HUES6 (cell line): ENCODE measurements at regions not wholly inside any gene's neighbourhood (a gene's known extent, or its start where the extent isn't known, plus 50 kb on each side); places are given as distances from the start of the nearest gene placed in this dataset.

Experiments
- H3K27ac ChIP-seq: 2 replicates; pipeline ENCODE4 v1.7.0; 2013; ENCODE audit warnings: low read depth, mild to moderate bottlenecking, low read length, inconsistent platforms
- H3K27me3 ChIP-seq: 2 replicates; pipeline ENCODE4 v1.6.1; 2013; ENCODE audit warnings: low read length; ENCODE audit not compliant: control insufficient read depth, insufficient read depth
- H3K36me3 ChIP-seq: 2 replicates; pipeline ENCODE4 v1.6.1; 2013; ENCODE audit warnings: low read length; ENCODE audit not compliant: control insufficient read depth, insufficient read depth
- H3K4me1 ChIP-seq: 2 replicates; pipeline ENCODE4 v1.6.1; 2013; ENCODE audit warnings: low read length; ENCODE audit not compliant: control insufficient read depth, insufficient read depth
- H3K4me3 ChIP-seq: 2 replicates; pipeline ENCODE4 v1.5.1; 2013; ENCODE audit warnings: low read depth, low read length
- H3K9ac ChIP-seq: one replicate; pipeline ENCODE4 v1.6.1; 2013; ENCODE audit warnings: mild to moderate bottlenecking, low read length
- H3K9me3 ChIP-seq: 2 replicates; pipeline ENCODE4 v1.6.1; 2013; ENCODE audit warnings: low read depth, low read length; ENCODE audit not compliant: control insufficient read depth, insufficient read depth

GRCh38 chr10:4512671-4513240 is 313.3 kb upstream of the AKR1E2 start:
- no peak overlapping the region for H3K27ac ChIP-seq
- H3K27me3 ChIP-seq, result no peaks in the 10 kb centered on the region
- no peaks in the 10 kb centered on the region for H3K36me3 ChIP-seq
- H3K9ac ChIP-seq, result no peak overlapping the region
- H3K4me3 ChIP-seq, result no peak overlapping the region
- H3K9me3 ChIP-seq, result no peaks in the 10 kb centered on the region
- H3K4me1 ChIP-seq, result no peaks in the 10 kb centered on the region

GRCh38 chr10:4512196-4512595 is 313.8 kb upstream of the AKR1E2 start:
- H3K4me3 ChIP-seq, result no peak overlapping the region
- H3K4me1 ChIP-seq, result no peaks in the 10 kb centered on the region
- H3K27me3 ChIP-seq, result no peaks in the 10 kb centered on the region
- no peak overlapping the region for H3K9ac ChIP-seq
- no peaks in the 10 kb centered on the region for H3K9me3 ChIP-seq
- H3K36me3 ChIP-seq, result no peaks in the 10 kb centered on the region
- no peak overlapping the region for H3K27ac ChIP-seq

- no peak overlapping the region for H3K27ac ChIP-seq
- H3K9ac ChIP-seq, result no peak overlapping the region
- no peaks in the 10 kb centered on the region for H3K36me3 ChIP-seq
- H3K4me1 ChIP-seq, result no peaks in the 10 kb centered on the region
- no peaks in the 10 kb centered on the region for H3K27me3 ChIP-seq
- H3K9me3 ChIP-seq, result no peaks in the 10 kb centered on the region
- H3K4me3 ChIP-seq, result no peak overlapping the region
Measured at GRCh38 chr10:4511509-4511908, 314.5 kb upstream of the AKR1E2 start.

GRCh38 chr10:4509405-4509804 is 316.6 kb upstream of the AKR1E2 start:
- Histone ChIP-seq H3K27me3 (no peaks in the 10 kb centered on the region), H3K27ac (no peak overlapping the region), H3K36me3 (no peaks in the 10 kb centered on the region), H3K9ac (no peak overlapping the region), H3K9me3 (no peaks in the 10 kb centered on the region), H3K4me3 (no peak overlapping the region), H3K4me1 (no peaks in the 10 kb centered on the region)

GRCh38 chr10:4506095-4506494 is 319.9 kb upstream of the AKR1E2 start:
- H3K9ac ChIP-seq, result no peak overlapping the region
- no peak overlapping the region for H3K4me3 ChIP-seq
- H3K27ac ChIP-seq, result no peak overlapping the region
- H3K9me3 ChIP-seq, result no peaks in the 10 kb centered on the region
- no peaks in the 10 kb centered on the region for H3K27me3 ChIP-seq
- H3K36me3 ChIP-seq, result no peaks in the 10 kb centered on the region
- no peaks in the 10 kb centered on the region for H3K4me1 ChIP-seq

GRCh38 chr10:4504550-4504949 is 321.5 kb upstream of the AKR1E2 start:
- H3K27me3 ChIP-seq, result no peaks in the 10 kb centered on the region
- no peak overlapping the region for H3K9ac ChIP-seq
- no peaks in the 10 kb centered on the region for H3K36me3 ChIP-seq

GRCh38 chr10:4503076-4503475 is 322.9 kb upstream of the AKR1E2 start:
- Histone ChIP-seq H3K27ac (no peak overlapping the region), H3K36me3 (no peaks in the 10 kb centered on the region), H3K27me3 (no peaks in the 10 kb centered on the region), H3K9me3 (no peaks in the 10 kb centered on the region), H3K4me1 (no peaks in the 10 kb centered on the region), H3K9ac (no peak overlapping the region), H3K4me3 (no peak overlapping the region)

More at GRCh38 chr10:4504550-4504949, 321.5 kb upstream of the AKR1E2 start:
- no peak overlapping the region for H3K4me3 ChIP-seq
- H3K9me3 ChIP-seq, result no peaks in the 10 kb centered on the region
- H3K27ac ChIP-seq, result no peak overlapping the region
- H3K4me1 ChIP-seq, result no peaks in the 10 kb centered on the region

- Histone ChIP-seq H3K4me3 (no peak overlapping the region), H3K9me3 (no peaks in the 10 kb centered on the region), H3K27me3 (no peaks in the 10 kb centered on the region), H3K27ac (no peak overlapping the region), H3K9ac (no peak overlapping the region), H3K4me1 (no peaks in the 10 kb centered on the region), H3K36me3 (no peaks in the 10 kb centered on the region)
Measured at GRCh38 chr10:4501306-4501705, 324.7 kb upstream of the AKR1E2 start.

- no peak overlapping the region for H3K4me3 ChIP-seq
- no peak overlapping the region for H3K27ac ChIP-seq
- H3K4me1 ChIP-seq, result no peaks in the 10 kb centered on the region
- H3K9ac ChIP-seq, result no peak overlapping the region
- no peaks in the 10 kb centered on the region for H3K9me3 ChIP-seq
- no peaks in the 10 kb centered on the region for H3K27me3 ChIP-seq
- H3K36me3 ChIP-seq, result no peaks in the 10 kb centered on the region
Measured at GRCh38 chr10:4498711-4499251, 327.2 kb upstream of the AKR1E2 start.

GRCh38 chr10:4494551-4494950 is 331.5 kb upstream of the AKR1E2 start:
- H3K9ac ChIP-seq, result no peak overlapping the region
- H3K9me3 ChIP-seq, result no peaks in the 10 kb centered on the region
- H3K36me3 ChIP-seq, result no peaks in the 10 kb centered on the region
- H3K27me3 ChIP-seq, result no peaks in the 10 kb centered on the region
- H3K4me3 ChIP-seq, result no peak overlapping the region
- no peaks in the 10 kb centered on the region for H3K4me1 ChIP-seq
- H3K27ac ChIP-seq, result no peak overlapping the region

- no peak overlapping the region for H3K4me3 ChIP-seq
- H3K27ac ChIP-seq, result no peak overlapping the region
- no peaks in the 10 kb centered on the region for H3K9me3 ChIP-seq
- no peaks in the 10 kb centered on the region for H3K36me3 ChIP-seq
- H3K4me1 ChIP-seq, result no peaks in the 10 kb centered on the region
- no peaks in the 10 kb centered on the region for H3K27me3 ChIP-seq
- no peak overlapping the region for H3K9ac ChIP-seq
Measured at GRCh38 chr10:4492202-4492601, 333.8 kb upstream of the AKR1E2 start.
